ENCODE measurements at regions not wholly inside any gene's neighbourhood (a gene's known extent, or its start where the extent isn't known, plus 50 kb on each side); places are given as distances from the start of the nearest gene placed in this dataset.

- Histone ChIP-seq H3K4me2 (ENCODE audit: low read length) (no peak overlapping the region), H3K4me3 (ENCODE audit: low read depth, low read length, poor library complexity, severe bottlenecking) (no peak overlapping the region), H3K79me2 (ENCODE audit: insufficient read depth, low read depth, low read length) (no peaks in the 10 kb centered on the region), H3K9me2 (ENCODE audit: insufficient read depth, low read length) (no peaks in the 10 kb centered on the region), H3K9me3 (ENCODE audit: low read length) (peaks cover 16% of the 10 kb centered on the region; the same call in 1 of the 2 replicates), H3K36me3 (ENCODE audit: insufficient read depth, low read length) (no peaks in the 10 kb centered on the region), H3K4me1 (ENCODE audit: insufficient read depth, low read length, poor library complexity, severe bottlenecking) (peaks cover 12% of the 10 kb centered on the region), H3K27ac (ENCODE audit: low read depth, low read length, poor library complexity, severe bottlenecking) (no peak overlapping the region), H2AFZ (ENCODE audit: low read length) (peak overlapping the region; percentile 16; the same call in 1 of the 2 replicates), H4K20me1 (ENCODE audit: insufficient read depth, low read length) (no peaks in the 10 kb centered on the region)
- no TSS peak for BruUV-seq (replicated peaks)
- DNase-seq (ENCODE audit: low spot score) = no peak
- ChIA-PET CTCF (ENCODE audit: unreplicated experiment) (no interaction called here), POLR2A (interaction anchor here (0.7 kb wide), 1 partner anchor 51 kb away, joined by 3 read pairs; no protein-coding TSS in a partner anchor)
- TF ChIP-seq CTCF (conservative IDR thresholded peaks at IDR 0.05; ENCODE audit: low read length) = no peak
- TF ChIP-seq EZH2phosphoT487 (IDR thresholded peaks at IDR 0.05; ENCODE audit: borderline replicate concordance, low read depth, low read length) = no peak
- intact Hi-C loops (cut with micrococcal nuclease; ENCODE audit: unreplicated experiment) = no loop called here
These were observed 601.8 kb downstream of the SLITRK6 start for GRCh38 chr13:85197431-85197830.

GRCh38 chr13:85194482-85194881, 604.7 kb downstream of the SLITRK6 start:
- ChIA-PET CTCF (ENCODE audit: unreplicated experiment) (no interaction called here), POLR2A (no interaction called here)
- H2AFZ ChIP-seq (ENCODE audit: low read length) = 0 out of 2 replicates have a peak overlapping the region, but pooled peaks have one; percentile 10
- BruUV-seq (replicated peaks) = no TSS peak
- H3K79me2 ChIP-seq (ENCODE audit: insufficient read depth, low read depth, low read length) = no peaks in the 10 kb centered on the region
- H3K4me3 ChIP-seq (ENCODE audit: low read depth, low read length, poor library complexity, severe bottlenecking) = no peak overlapping the region
- no peak for TF ChIP-seq CTCF (conservative IDR thresholded peaks at IDR 0.05; ENCODE audit: low read length)
- TF ChIP-seq EZH2phosphoT487 (IDR thresholded peaks at IDR 0.05; ENCODE audit: borderline replicate concordance, low read depth, low read length) = no peak
- H3K36me3 ChIP-seq (ENCODE audit: insufficient read depth, low read length) = no peaks in the 10 kb centered on the region
- DNase-seq (ENCODE audit: low spot score) = no peak
- H4K20me1 ChIP-seq (ENCODE audit: insufficient read depth, low read length) = no peaks in the 10 kb centered on the region
- intact Hi-C loops (cut with micrococcal nuclease; ENCODE audit: unreplicated experiment) = no loop called here
- H3K9me3 ChIP-seq (ENCODE audit: low read length) = peaks cover 5% of the 10 kb centered on the region; the same call in 1 of the 2 replicates
- H3K27ac ChIP-seq (ENCODE audit: low read depth, low read length, poor library complexity, severe bottlenecking) = no peak overlapping the region
- peaks cover 12% of the 10 kb centered on the region for H3K4me1 ChIP-seq (ENCODE audit: insufficient read depth, low read length, poor library complexity, severe bottlenecking)
- H3K9me2 ChIP-seq (ENCODE audit: insufficient read depth, low read length) = no peaks in the 10 kb centered on the region
- H3K4me2 ChIP-seq (ENCODE audit: low read length) = peak overlapping the region; percentile 9; the same call in 1 of the 2 replicates

GRCh38 chr13:85191996-85192718, 607.1 kb downstream of the SLITRK6 start:
- Histone ChIP-seq H3K4me2 (ENCODE audit: low read length) (no peak overlapping the region), H4K20me1 (ENCODE audit: insufficient read depth, low read length) (no peaks in the 10 kb centered on the region), H2AFZ (ENCODE audit: low read length) (no peak overlapping the region), H3K36me3 (ENCODE audit: insufficient read depth, low read length) (no peaks in the 10 kb centered on the region), H3K9me2 (ENCODE audit: insufficient read depth, low read length) (no peaks in the 10 kb centered on the region), H3K9me3 (ENCODE audit: low read length) (peaks cover 4% of the 10 kb centered on the region; the same call in 1 of the 2 replicates), H3K4me1 (ENCODE audit: insufficient read depth, low read length, poor library complexity, severe bottlenecking) (peaks cover 12% of the 10 kb centered on the region), H3K4me3 (ENCODE audit: low read depth, low read length, poor library complexity, severe bottlenecking) (no peak overlapping the region), H3K27ac (ENCODE audit: low read depth, low read length, poor library complexity, severe bottlenecking) (no peak overlapping the region), H3K79me2 (ENCODE audit: insufficient read depth, low read depth, low read length) (no peaks in the 10 kb centered on the region)
- no TSS peak for BruUV-seq (replicated peaks)
- ChIA-PET CTCF (ENCODE audit: unreplicated experiment) (no interaction called here), POLR2A (interaction anchor here (1.3 kb wide), 1 partner anchor 51 kb away, joined by 6 read pairs; no protein-coding TSS in a partner anchor)
- intact Hi-C loops (cut with micrococcal nuclease; ENCODE audit: unreplicated experiment) = no loop called here
- DNase-seq (ENCODE audit: low spot score) = no peak
- no peak for TF ChIP-seq CTCF (conservative IDR thresholded peaks at IDR 0.05; ENCODE audit: low read length)
- no peak for TF ChIP-seq EZH2phosphoT487 (IDR thresholded peaks at IDR 0.05; ENCODE audit: borderline replicate concordance, low read depth, low read length)
